ENCODE measurements at regions not wholly inside any gene's neighbourhood (a gene's known extent, or its start where the extent isn't known, plus 50 kb on each side); places are given as distances from the start of the nearest gene placed in this dataset.

DNA sequence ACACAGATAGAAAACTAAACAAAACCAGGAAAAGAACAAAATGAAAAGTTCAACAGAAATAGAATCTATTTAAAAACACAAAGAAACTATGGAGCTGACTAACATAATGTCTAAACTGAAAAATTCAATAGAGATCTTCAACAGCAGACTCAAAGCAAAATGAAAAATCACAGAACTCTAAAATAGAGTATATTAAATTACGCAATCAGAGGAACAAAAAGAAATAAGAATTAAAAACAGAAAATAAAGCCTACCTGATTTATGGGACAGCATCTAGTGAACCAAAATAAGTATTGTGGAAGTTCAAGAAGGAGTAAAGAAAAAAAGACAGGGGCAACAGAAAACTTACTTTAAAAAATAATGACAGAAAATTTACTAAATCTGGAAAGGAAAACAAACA lies 152.1 kb upstream of the GALNT5 start:
- Histone ChIP-seq H3K27me3 (no peaks in the 10 kb centered on the region), H3K27ac (no peak overlapping the region), H3K9me3 (peaks cover 0 to 26% of the 10 kb centered on the region in 2 donors), H3K36me3 (no peaks in the 10 kb centered on the region), H3K4me1 (no peaks in the 10 kb centered on the region), H3K4me3 (no peak overlapping the region)
- ATAC-seq (no peak), DNase-seq (no peak)
- TF ChIP-seq, protein P1, sequence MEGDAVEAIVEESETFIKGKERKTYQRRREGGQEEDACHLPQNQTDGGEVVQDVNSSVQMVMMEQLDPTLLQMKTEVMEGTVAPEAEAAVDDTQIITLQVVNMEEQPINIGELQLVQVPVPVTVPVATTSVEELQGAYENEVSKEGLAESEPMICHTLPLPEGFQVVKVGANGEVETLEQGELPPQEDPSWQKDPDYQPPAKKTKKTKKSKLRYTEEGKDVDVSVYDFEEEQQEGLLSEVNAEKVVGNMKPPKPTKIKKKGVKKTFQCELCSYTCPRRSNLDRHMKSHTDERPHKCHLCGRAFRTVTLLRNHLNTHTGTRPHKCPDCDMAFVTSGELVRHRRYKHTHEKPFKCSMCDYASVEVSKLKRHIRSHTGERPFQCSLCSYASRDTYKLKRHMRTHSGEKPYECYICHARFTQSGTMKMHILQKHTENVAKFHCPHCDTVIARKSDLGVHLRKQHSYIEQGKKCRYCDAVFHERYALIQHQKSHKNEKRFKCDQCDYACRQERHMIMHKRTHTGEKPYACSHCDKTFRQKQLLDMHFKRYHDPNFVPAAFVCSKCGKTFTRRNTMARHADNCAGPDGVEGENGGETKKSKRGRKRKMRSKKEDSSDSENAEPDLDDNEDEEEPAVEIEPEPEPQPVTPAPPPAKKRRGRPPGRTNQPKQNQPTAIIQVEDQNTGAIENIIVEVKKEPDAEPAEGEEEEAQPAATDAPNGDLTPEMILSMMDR (IDR thresholded peaks at IDR 0.05) = no peak
- intact Hi-C loops (cut with DNase I) = no loop called here

DNA sequence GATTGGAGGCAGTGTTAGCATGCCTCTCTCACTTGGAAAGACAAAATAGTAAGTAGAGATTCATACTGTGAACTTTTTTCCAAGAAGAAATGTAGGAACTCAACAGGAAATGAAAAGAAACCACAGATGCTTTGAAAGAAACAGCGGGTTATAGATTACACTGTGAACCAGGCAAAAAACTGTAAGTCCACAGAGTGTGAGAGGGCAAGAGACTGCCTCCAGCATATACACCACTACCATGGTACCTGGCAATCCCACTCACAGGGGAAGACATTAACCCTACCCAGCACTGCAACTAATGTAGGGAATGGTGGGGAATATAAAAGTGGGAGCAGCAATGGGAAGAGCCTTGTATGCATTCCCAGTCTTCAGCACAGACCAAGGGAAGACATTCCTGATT lies 150.6 kb upstream of the GALNT5 start:
- no peak for ATAC-seq

DNA sequence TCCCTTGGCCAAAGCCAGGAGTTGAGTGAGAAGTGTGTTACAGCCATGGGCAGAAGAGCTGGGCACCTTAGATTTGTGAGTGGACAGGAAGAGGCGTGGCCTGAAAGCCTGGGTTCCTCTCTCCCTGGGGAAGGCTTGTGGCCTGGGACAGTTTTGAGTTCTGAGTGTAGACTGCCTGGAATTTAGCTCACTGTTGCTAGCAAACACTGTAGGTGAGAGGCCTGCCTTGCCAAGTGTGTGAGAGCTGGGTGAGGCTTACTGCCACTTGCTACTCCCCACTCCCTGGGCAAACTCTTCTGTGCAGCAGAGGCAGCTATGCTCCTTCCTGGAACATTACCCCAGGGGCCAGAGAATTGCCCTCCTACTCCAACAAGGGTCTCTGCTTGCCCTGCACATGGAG lies 150.0 kb upstream of the GALNT5 start:
- H3K36me3 ChIP-seq = no peaks in the 10 kb centered on the region
- peaks cover 0 to 27% of the 10 kb centered on the region in 2 donors for H3K9me3 ChIP-seq
- DNase-seq (peak in 1 of 4 donors; percentile 68), ATAC-seq (peak; percentile 99)
- intact Hi-C loops (cut with DNase I) = no loop called here
- no peaks in the 10 kb centered on the region for H3K27me3 ChIP-seq
- TF ChIP-seq, protein P1 (IDR thresholded peaks at IDR 0.05) = no peak
- no peaks in the 10 kb centered on the region for H3K4me1 ChIP-seq
- H3K27ac ChIP-seq = no peak overlapping the region
- H3K4me3 ChIP-seq = no peak overlapping the region

More for the DNA sequence above, 150.6 kb upstream of the GALNT5 start:
- no peak overlapping the region for H3K27ac ChIP-seq
- H3K4me3 ChIP-seq = no peak overlapping the region
- TF ChIP-seq, protein P1 (IDR thresholded peaks at IDR 0.05) = no peak
- no peaks in the 10 kb centered on the region for H3K36me3 ChIP-seq
- H3K27me3 ChIP-seq = no peaks in the 10 kb centered on the region
- intact Hi-C loops (cut with DNase I) = no loop called here
- no peaks in the 10 kb centered on the region for H3K4me1 ChIP-seq
- no peak for DNase-seq
- peaks cover 0 to 26% of the 10 kb centered on the region in 2 donors for H3K9me3 ChIP-seq

DNA sequence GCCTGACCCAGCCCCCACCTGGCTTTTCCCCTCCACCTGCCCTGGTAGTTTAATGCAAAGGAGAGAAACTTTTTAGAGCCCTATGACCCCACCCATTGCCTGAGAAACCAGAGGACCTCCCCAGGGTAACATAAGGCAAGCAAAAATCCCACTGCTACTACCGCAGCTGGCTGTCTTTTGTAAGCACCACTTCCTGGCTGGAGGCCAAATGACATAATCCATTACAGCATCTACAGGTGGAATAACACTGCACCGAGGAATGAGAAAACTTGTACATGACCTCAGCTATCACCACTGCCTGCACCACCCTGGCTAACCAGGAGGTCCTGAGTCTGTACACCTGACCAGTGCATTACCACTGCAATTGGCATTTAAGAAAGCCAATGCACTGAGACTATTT lies 149.6 kb upstream of the GALNT5 start:
- ATAC-seq = peak; percentile 72
- TF ChIP-seq, protein P1 (IDR thresholded peaks at IDR 0.05) = no peak
- intact Hi-C loops (cut with DNase I) = no loop called here

DNA sequence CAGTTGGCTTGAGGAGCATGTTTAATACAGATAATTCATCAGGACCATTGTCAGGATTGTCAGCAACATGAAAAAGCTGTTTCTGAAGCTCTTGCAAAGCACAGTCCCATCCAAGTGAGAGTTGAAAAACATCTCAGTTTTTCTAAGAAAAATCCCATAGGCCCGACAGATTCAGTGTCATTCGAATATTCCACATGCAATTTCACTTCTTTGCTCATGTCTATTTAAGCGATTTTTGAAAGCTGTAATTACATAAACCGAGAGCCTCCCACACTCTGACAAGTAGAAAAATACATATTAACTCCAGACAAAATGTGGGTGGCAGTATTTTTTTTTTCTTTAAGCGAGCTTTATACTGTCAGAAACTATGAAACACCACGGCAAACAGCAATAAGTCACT lies 134.7 kb upstream of the GALNT5 start:
- Histone ChIP-seq H3K36me3 (no peaks in the 10 kb centered on the region), H3K27me3 (no peaks in the 10 kb centered on the region), H3K4me1 (no peaks in the 10 kb centered on the region), H3K4me3 (no peak overlapping the region), H3K27ac (no peak overlapping the region), H3K9me3 (peaks cover 0 to 2% of the 10 kb centered on the region in 2 donors)
- ATAC-seq (no peak), DNase-seq (no peak)
- intact Hi-C loops (cut with DNase I) = no loop called here
- TF ChIP-seq, protein P1 (IDR thresholded peaks at IDR 0.05) = no peak

More for the DNA sequence above, 149.6 kb upstream of the GALNT5 start:
- Histone ChIP-seq H3K4me3 (no peak overlapping the region), H3K4me1 (no peaks in the 10 kb centered on the region), H3K9me3 (peaks cover 0 to 29% of the 10 kb centered on the region in 2 donors), H3K36me3 (no peaks in the 10 kb centered on the region), H3K27ac (no peak overlapping the region), H3K27me3 (no peaks in the 10 kb centered on the region)
- no peak for DNase-seq

Measured in left lung (tissue), 4 donors.